ENCODE measurements at regions not wholly inside any gene's neighbourhood (a gene's known extent, or its start where the extent isn't known, plus 50 kb on each side); places are given as distances from the start of the nearest gene placed in this dataset.

- DNase-seq (ENCODE audit: low read depth), result no peak
These were observed 604.8 kb downstream of the PLA2G4A start for GRCh38 chr1:187433598-187433997.

GRCh38 chr1:187442603-187443002 lies 613.9 kb downstream of the PLA2G4A start:
- DNase-seq (ENCODE audit: low read depth), result no peak

- DNase-seq (ENCODE audit: low read depth), result no peak
These were observed 615.2 kb downstream of the PLA2G4A start for GRCh38 chr1:187443939-187444338.

- DNase-seq (ENCODE audit: low read depth), result no peak
These were observed 616.3 kb downstream of the PLA2G4A start for GRCh38 chr1:187445066-187445465.

- no peak for DNase-seq (ENCODE audit: low read depth)
These were observed 622.5 kb downstream of the PLA2G4A start for GRCh38 chr1:187451238-187451637.

GRCh38 chr1:187454010-187454409 lies 625.3 kb downstream of the PLA2G4A start:
- no peak for DNase-seq (ENCODE audit: low read depth)

GRCh38 chr1:187456446-187456845 lies 627.7 kb downstream of the PLA2G4A start:
- DNase-seq (ENCODE audit: low read depth), result no peak

- DNase-seq (ENCODE audit: low read depth), result no peak
These were observed 631.3 kb downstream of the PLA2G4A start for GRCh38 chr1:187460093-187460492.

GRCh38 chr1:187464320-187464719 lies 635.6 kb downstream of the PLA2G4A start:
- no peak for DNase-seq (ENCODE audit: low read depth)

- DNase-seq (ENCODE audit: low read depth), result no peak
These were observed 636.7 kb downstream of the PLA2G4A start for GRCh38 chr1:187465441-187465840.

GRCh38 chr1:187469836-187470235 lies 641.1 kb downstream of the PLA2G4A start:
- DNase-seq (ENCODE audit: low read depth), result no peak

- no peak for DNase-seq (ENCODE audit: low read depth)
These were observed 642.8 kb downstream of the PLA2G4A start for GRCh38 chr1:187471555-187471954.

- no peak for DNase-seq (ENCODE audit: low read depth)
These were observed 645.6 kb downstream of the PLA2G4A start for GRCh38 chr1:187474336-187474735.

GRCh38 chr1:187476671-187477070 lies 647.9 kb downstream of the PLA2G4A start:
- DNase-seq (ENCODE audit: low read depth), result no peak

GRCh38 chr1:187477103-187477502 lies 648.4 kb downstream of the PLA2G4A start:
- no peak for DNase-seq (ENCODE audit: low read depth)

- DNase-seq (ENCODE audit: low read depth), result no peak
These were observed 648.8 kb downstream of the PLA2G4A start for GRCh38 chr1:187477535-187477934.

GRCh38 chr1:187481581-187482148 lies 652.9 kb downstream of the PLA2G4A start:
- no peak for DNase-seq (ENCODE audit: low read depth)

GRCh38 chr1:187490266-187490665 lies 661.5 kb downstream of the PLA2G4A start:
- DNase-seq (ENCODE audit: low read depth), result no peak

- DNase-seq (ENCODE audit: low read depth), result no peak
These were observed 662.5 kb downstream of the PLA2G4A start for GRCh38 chr1:187491082-187491720.

- DNase-seq (ENCODE audit: low read depth), result no peak
These were observed 669.3 kb downstream of the PLA2G4A start for GRCh38 chr1:187498028-187498427.

- no peak for DNase-seq (ENCODE audit: low read depth)
These were observed 676.0 kb downstream of the PLA2G4A start for GRCh38 chr1:187504779-187505178.

GRCh38 chr1:187509091-187509490 lies 680.3 kb downstream of the PLA2G4A start:
- no peak for DNase-seq (ENCODE audit: low read depth)

GRCh38 chr1:187513190-187513589 lies 684.4 kb downstream of the PLA2G4A start:
- DNase-seq (ENCODE audit: low read depth), result no peak

GRCh38 chr1:187514110-187514509 lies 685.4 kb downstream of the PLA2G4A start:
- no peak for DNase-seq (ENCODE audit: low read depth)
